NCI-H2227 treated with DMSO at 0.1 percent for 48 hours (cell line): ENCODE measurements at regions not wholly inside any gene's neighbourhood (a gene's known extent, or its start where the extent isn't known, plus 50 kb on each side); places are given as distances from the start of the nearest gene placed in this dataset.
"Not testable (repeated sequence)": the region's sequence is repeated elsewhere in the genome, so short reads cannot be mapped to it uniquely, and the experiment has no call there.

ENCODE experiments used
- DNase-seq: peaks from one replicate; lab custom pipeline; 2025; lab: John Stamatoyannopoulos, UW

GRCh38 chr14:104481323-104481722, 98.2 kb upstream of the C14orf180 start:
- no peak for DNase-seq

- DNase-seq = not testable (repeated sequence)
Measured at GRCh38 chr14:104482017-104482416, 97.5 kb upstream of the C14orf180 start.

GRCh38 chr14:104486222-104486923, 93.2 kb upstream of the C14orf180 start:
- DNase-seq = no peak

- DNase-seq = no peak
Measured at GRCh38 chr14:104494483-104494882, 85.1 kb upstream of the C14orf180 start.

- DNase-seq = no peak
Measured at GRCh38 chr14:104496095-104496494, 83.5 kb upstream of the C14orf180 start.

- no peak for DNase-seq
Measured at GRCh38 chr14:104499784-104500760, 79.5 kb upstream of the C14orf180 start.

- DNase-seq = no peak
Measured at GRCh38 chr14:104502060-104502459, 77.5 kb upstream of the C14orf180 start.

GRCh38 chr14:104503691-104504090, 75.9 kb upstream of the C14orf180 start:
- DNase-seq = no peak

GRCh38 chr14:104504172-104504735, 75.3 kb upstream of the C14orf180 start:
- no peak for DNase-seq

GRCh38 chr14:104505085-104506074, 74.2 kb upstream of the C14orf180 start:
- DNase-seq = no peak

GRCh38 chr14:104506461-104507253, 72.9 kb upstream of the C14orf180 start:
- DNase-seq = no peak

- no peak for DNase-seq
Measured at GRCh38 chr14:104507443-104507842, 72.1 kb upstream of the C14orf180 start.

GRCh38 chr14:104509673-104510072, 69.9 kb upstream of the C14orf180 start:
- no peak for DNase-seq

- DNase-seq = no peak
Measured at GRCh38 chr14:104510216-104510615, 69.3 kb upstream of the C14orf180 start.

GRCh38 chr14:104510794-104511611, 68.6 kb upstream of the C14orf180 start:
- no peak for DNase-seq

- no peak for DNase-seq
Measured at GRCh38 chr14:104512061-104512460, 67.5 kb upstream of the C14orf180 start.

GRCh38 chr14:104512771-104513640, 66.6 kb upstream of the C14orf180 start:
- no peak for DNase-seq

GRCh38 chr14:104513641-104514046, 65.9 kb upstream of the C14orf180 start:
- no peak for DNase-seq
